K562 (cell line): ENCODE measurements at regions not wholly inside any gene's neighbourhood (a gene's known extent, or its start where the extent isn't known, plus 50 kb on each side); places are given as distances from the start of the nearest gene placed in this dataset.

Source experiments
- ATAC-seq: fragments of 200-7000 bp; cut with Tn5 transposase; 3 replicates; pipeline ENCODE4 v1.9.1; 2020; ENCODE audit warnings: moderate library complexity
- BruUV-seq: library from RNA; stranded (reverse); fragments of 400-500 nt; replicated peaks from 2 replicates; lab custom pipeline; 2021; lab: Mats Ljungman, UMichigan
- CTCF ChIA-PET: fragments of 300-600 bp; formaldehyde crosslinking; extraction: SDS; loops from one replicate; lab custom pipeline; 2021; ENCODE audit warnings: low intra/inter-chr PET ratio; lab: Yijun Ruan, JAX
- POLR2A ChIA-PET: fragments of 300-600, 350-650 bp; sonication (Branson Sonifier 250); formaldehyde crosslinking; extraction: SDS; loops from one replicate; lab custom pipeline; 2021; ENCODE audit warnings: antibody characterized with exemption, inconsistent platforms; lab: Yijun Ruan, JAX
- DNase-seq, 4 experiments: peaks; one replicate each; pipeline versions ENCODE4 v3.0.0 to v3.0.0-alpha.2; 2011 to 2018; ENCODE audit warnings: low spot score in 3 of 4, mixed read lengths in 3 of 4; ENCODE audit errors: extremely low read depth in 1 of 4
- FAIRE-seq: peaks from 2 replicates; lab custom pipeline; 2011; peaks lifted over from hg19 to GRCh38; lab: Jason Lieb, UNC
- H2AFZ ChIP-seq: 2 replicates; pipeline ENCODE4 v1.6.0; 2011; ENCODE audit warnings: low read depth, low read length, control low read depth, inconsistent platforms
- H3K27ac ChIP-seq: fragments of 200-600 bp; 3 replicates; pipeline ENCODE4 v1.8.0; 2011; ENCODE audit warnings: low read depth, mild to moderate bottlenecking, control low read depth, inconsistent platforms, low read length, moderate library complexity, mixed read lengths; ENCODE audit errors: extremely low read depth
- H3K27me3 ChIP-seq, 2 experiments: fragments of 300-600 bp in 1 of 2; 2 replicates in 1 of 2; 3 replicates in 1 of 2; pipeline versions ENCODE4 v1.6.0 to v1.8.0; 2011; ENCODE audit warnings: inconsistent platforms in 2 of 2, low read length in 2 of 2, mild to moderate bottlenecking in 1 of 2, mixed read lengths in 1 of 2, moderate library complexity in 1 of 2; ENCODE audit not compliant: control insufficient read depth in 2 of 2, insufficient read depth in 2 of 2
- H3K36me3 ChIP-seq: fragments of 300-600 bp; 3 replicates; pipeline ENCODE4 v1.8.0; 2011; ENCODE audit warnings: mild to moderate bottlenecking, low read length, inconsistent platforms; ENCODE audit not compliant: control insufficient read depth, insufficient read depth
- H3K4me1 ChIP-seq, 2 experiments: fragments of 200-600 bp in 1 of 2; replicated peaks in 1 of 2; 2 replicates in 1 of 2; 3 replicates in 1 of 2; pipeline versions ENCODE4 v1.5.1 to v1.8.0; 2011; ENCODE audit warnings: inconsistent platforms in 2 of 2, low read length in 2 of 2, mild to moderate bottlenecking in 1 of 2, mixed read lengths in 1 of 2, moderate library complexity in 1 of 2; ENCODE audit not compliant: control insufficient read depth in 2 of 2, insufficient read depth in 2 of 2
- H3K4me2 ChIP-seq: 2 replicates; pipeline ENCODE4 v1.6.1; 2011; ENCODE audit warnings: low read length, control low read depth, inconsistent platforms, mixed read lengths; ENCODE audit not compliant: insufficient read depth
- H3K4me3 ChIP-seq: fragments of 200-600 bp; sonication (generic), shearing (Covaris generic); 2 replicates; pipeline ENCODE4 v1.5.1; 2016; ENCODE audit warnings: control low read depth, inconsistent platforms
- H3K79me2 ChIP-seq: fragments of 200-600 bp; 3 replicates; pipeline ENCODE4 v1.8.0; 2011; ENCODE audit warnings: low read length, inconsistent platforms; ENCODE audit not compliant: control insufficient read depth, insufficient read depth
- H3K9ac ChIP-seq, 2 experiments: 2 replicates each; pipeline versions ENCODE4 v1.6.0 to v1.6.1; 2011; ENCODE audit warnings: low read depth in 2 of 2, low read length in 2 of 2, control low read depth in 1 of 2, inconsistent platforms in 1 of 2, mild to moderate bottlenecking in 1 of 2, mixed read lengths in 1 of 2; ENCODE audit not compliant: insufficient read depth in 1 of 2
- H3K9me1 ChIP-seq: one replicate; pipeline ENCODE4 v1.6.0; 2011; ENCODE audit warnings: inconsistent platforms, mild to moderate bottlenecking, low read length, moderate library complexity; ENCODE audit not compliant: control insufficient read depth, insufficient read depth
- H3K9me3 ChIP-seq: replicated peaks from 2 replicates; pipeline ENCODE4 v1.5.1; 2011; ENCODE audit warnings: low read depth, low read length, inconsistent platforms; ENCODE audit not compliant: control insufficient read depth, insufficient read depth
- H4K20me1 ChIP-seq: replicated peaks from 2 replicates; pipeline ENCODE4 v1.6.1; 2011; ENCODE audit warnings: low read length, inconsistent platforms, mixed read lengths; ENCODE audit not compliant: control insufficient read depth, insufficient read depth
- ETV5 ChIP-seq: sonication (generic); formaldehyde crosslinking; IDR thresholded peaks from 2 replicates; pipeline ENCODE4 v1.4.0; 2020; ENCODE audit warnings: low read depth, mild to moderate bottlenecking, missing genetic modification reagents
- PRMT5 ChIP-seq: sonication (generic); formaldehyde crosslinking; IDR thresholded peaks from 2 replicates; pipeline ENCODE4 v1.5.0; 2020; ENCODE audit warnings: missing genetic modification reagents
- SREBF2 ChIP-seq: sonication (generic); formaldehyde crosslinking; IDR thresholded peaks from 2 replicates; pipeline ENCODE4 v1.4.0; 2020; ENCODE audit warnings: mild to moderate bottlenecking, missing genetic modification reagents
- TGIF2 ChIP-seq: sonication (generic); formaldehyde crosslinking; IDR thresholded peaks from 2 replicates; pipeline ENCODE4 v1.8.1; 2022; ENCODE audit warnings: mild to moderate bottlenecking, missing genetic modification reagents, moderate library complexity
- XRCC3 ChIP-seq: fragments of 450-650 bp; IDR thresholded peaks from 2 replicates; pipeline ENCODE4 v1.6.1; 2017; ENCODE audit warnings: mild to moderate bottlenecking, moderate library complexity
- ZKSCAN1 ChIP-seq: fragments of 150-350 bp; IDR thresholded peaks from 2 replicates; pipeline ENCODE4 v1.6.1; 2016; ENCODE audit warnings: low read depth, low read length
- ZNF174 ChIP-seq: fragments of 250-450 bp; sonication (Bioruptor Pico); IDR thresholded peaks from 2 replicates; pipeline ENCODE4 v1.4.0; 2020; ENCODE audit warnings: mild to moderate bottlenecking
- WGBS: fragments of 100-300 bp; shearing (Covaris generic); methylation state at CpG from one replicate; pipeline ENCODE4 v1.1.6; 2016; ENCODE audit warnings: low coverage, mixed read lengths; ENCODE audit not compliant: insufficient coverage; ENCODE audit errors: missing lambda C conversion rate; 5-methylcytosine and 5-hydroxymethylcytosine counted together
- in situ Hi-C: fragments of 300-500 bp; cut with MboI; formaldehyde crosslinking; loops from 4 replicates; pipeline ENCODE4 v1.15.0; 2018; ENCODE audit warnings: inconsistent platforms, mixed read lengths
- intact Hi-C: fragments of 100-400 bp; cut with micrococcal nuclease; formaldehyde crosslinking; loops from 2 replicates; pipeline ENCODE4 v1.14.2; 2022
- TF ChIP-seq, protein P1 (sequence below): fragments of 250-450 bp; sonication (Bioruptor Pico); IDR thresholded peaks from 2 replicates; pipeline ENCODE4 v1.8.0; 2021; ENCODE audit warnings: moderate library complexity, mild to moderate bottlenecking, inconsistent platforms
- TF ChIP-seq, protein P2 (sequence below): sonication (generic); formaldehyde crosslinking; IDR thresholded peaks from 2 replicates; pipeline ENCODE4 v1.4.0; 2020; ENCODE audit warnings: mild to moderate bottlenecking, missing genetic modification reagents

DNA sequence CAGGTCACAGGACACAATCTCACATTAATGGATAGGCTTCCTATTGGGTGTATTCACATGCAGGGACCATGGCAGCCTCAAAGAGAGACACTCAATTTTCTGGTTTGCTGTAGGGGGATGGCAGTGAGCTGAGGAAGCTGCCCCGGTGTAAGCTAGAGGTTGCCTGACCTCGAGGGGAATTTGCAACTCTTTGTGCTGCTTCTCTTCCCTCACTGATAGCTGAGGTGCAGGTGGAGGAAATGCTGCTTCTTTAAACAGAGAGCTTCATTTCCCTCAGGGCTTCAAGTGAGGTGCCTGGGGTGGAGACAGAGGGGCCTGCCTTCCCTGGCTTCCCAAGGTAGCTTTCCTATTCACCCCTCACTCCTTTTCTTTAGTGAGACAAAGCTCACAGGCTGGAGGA is 151.9 kb downstream of the CD83 start (continued):
- no peak for TF ChIP-seq XRCC3
- no peak for TF ChIP-seq ZNF174
- no peak for TF ChIP-seq TGIF2 (CRISPR knock-in tag)
- TF ChIP-seq PRMT5: no peak
- TF ChIP-seq, protein P1, sequence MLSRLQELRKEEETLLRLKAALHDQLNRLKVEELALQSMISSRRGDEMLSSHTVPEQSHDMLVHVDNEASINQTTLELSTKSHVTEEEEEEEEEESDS: no peak
- TF ChIP-seq, protein P2, sequence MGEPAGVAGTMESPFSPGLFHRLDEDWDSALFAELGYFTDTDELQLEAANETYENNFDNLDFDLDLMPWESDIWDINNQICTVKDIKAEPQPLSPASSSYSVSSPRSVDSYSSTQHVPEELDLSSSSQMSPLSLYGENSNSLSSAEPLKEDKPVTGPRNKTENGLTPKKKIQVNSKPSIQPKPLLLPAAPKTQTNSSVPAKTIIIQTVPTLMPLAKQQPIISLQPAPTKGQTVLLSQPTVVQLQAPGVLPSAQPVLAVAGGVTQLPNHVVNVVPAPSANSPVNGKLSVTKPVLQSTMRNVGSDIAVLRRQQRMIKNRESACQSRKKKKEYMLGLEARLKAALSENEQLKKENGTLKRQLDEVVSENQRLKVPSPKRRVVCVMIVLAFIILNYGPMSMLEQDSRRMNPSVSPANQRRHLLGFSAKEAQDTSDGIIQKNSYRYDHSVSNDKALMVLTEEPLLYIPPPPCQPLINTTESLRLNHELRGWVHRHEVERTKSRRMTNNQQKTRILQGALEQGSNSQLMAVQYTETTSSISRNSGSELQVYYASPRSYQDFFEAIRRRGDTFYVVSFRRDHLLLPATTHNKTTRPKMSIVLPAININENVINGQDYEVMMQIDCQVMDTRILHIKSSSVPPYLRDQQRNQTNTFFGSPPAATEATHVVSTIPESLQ (CRISPR knock-in tag): no peak

DNA sequence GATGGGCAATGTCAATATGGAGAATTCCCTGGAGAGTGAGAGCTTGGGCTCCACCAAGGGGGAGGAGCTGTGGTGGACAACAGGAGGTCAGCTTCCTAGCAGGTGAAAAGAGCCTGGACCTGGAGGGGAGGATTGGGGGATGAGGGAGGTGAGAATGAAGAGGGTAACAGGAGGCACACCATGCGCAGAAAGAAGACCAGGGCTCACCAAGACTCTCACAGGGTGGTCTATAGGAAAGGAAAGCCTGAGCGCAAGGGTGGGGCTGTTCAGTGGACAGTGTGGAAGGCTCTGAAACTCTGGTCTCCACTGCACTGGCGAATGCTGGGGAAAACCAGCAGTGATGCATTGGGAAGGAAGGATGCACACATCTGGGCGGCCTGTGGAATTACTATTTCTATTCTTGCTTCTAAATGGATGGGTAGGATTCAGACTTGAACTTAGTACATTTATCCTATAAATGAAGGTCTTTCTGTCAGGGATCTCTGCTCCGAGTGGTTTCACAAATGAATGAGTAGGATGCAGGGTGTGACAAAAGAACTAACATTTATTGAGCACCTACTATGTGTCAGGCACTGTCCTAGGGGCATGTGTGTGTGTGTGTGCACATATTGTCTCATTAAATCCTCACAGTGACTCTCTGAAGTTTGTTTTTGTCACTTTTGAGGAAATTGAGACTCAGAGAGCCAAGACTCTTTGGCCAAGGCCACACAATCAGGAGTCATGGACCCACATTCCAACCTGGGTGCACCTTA is 152.7 kb downstream of the CD83 start:
- H4K20me1 ChIP-seq: no peaks in the 10 kb centered on the region
- peaks cover 5 to 8% of the 10 kb centered on the region in 2 experiments; a peak in 4 of 5 replicates for H3K4me1 ChIP-seq
- H3K27me3 ChIP-seq: peaks cover 2 to 14% of the 10 kb centered on the region in 2 experiments; a peak in 3 of 5 replicates
- CTCF ChIA-PET: no interaction called here
- peaks cover 6% of the 10 kb centered on the region for H3K9me3 ChIP-seq
- H3K79me2 ChIP-seq: no peaks in the 10 kb centered on the region
- TF ChIP-seq ZKSCAN1: peak; percentile 95
- no peak for TF ChIP-seq SREBF2 (CRISPR knock-in tag)
- 0 out of 2 replicates have a peak, but pooled peaks have one; percentile 5 for TF ChIP-seq ETV5 (CRISPR knock-in tag)
- no peak overlapping the region; the same call in 2 of the 3 replicates for H3K27ac ChIP-seq
- H3K36me3 ChIP-seq: no peaks in the 10 kb centered on the region
- H3K4me3 ChIP-seq: no peak overlapping the region
- POLR2A ChIA-PET: interaction anchor here (0.8 to 1.6 kb wide), 4 partner anchors 12 to 358 kb away, joined by 3 to 8 read pairs (median 4); no protein-coding TSS in a partner anchor
- H3K9me1 ChIP-seq: no peaks in the 10 kb centered on the region
- 31% methylated on average over 5 of the region's 5 CpGs for WGBS
- FAIRE-seq (no peak), DNase-seq (no peak), ATAC-seq (no peak)
- 0 out of 2 replicates have a peak overlapping the region, but pooled peaks have one; percentile 71 for H2AFZ ChIP-seq
- intact Hi-C loops: no loop called here
- in situ Hi-C loops: no loop called here
- BruUV-seq: no TSS peak
- H3K4me2 ChIP-seq: peak overlapping the region; percentile 68
- no peak overlapping the region for H3K9ac ChIP-seq
